ENCODE measurements at regions not wholly inside any gene's neighbourhood (a gene's known extent, or its start where the extent isn't known, plus 50 kb on each side); places are given as distances from the start of the nearest gene placed in this dataset.
"Not testable (repeated sequence)": the region's sequence is repeated elsewhere in the genome, so short reads cannot be mapped to it uniquely, and the experiment has no call there.

- DNase-seq = no peak
Observed at GRCh38 chr5:167358868-167359492, 932.5 kb upstream of the WWC1 start.

GRCh38 chr5:167361795-167362194, 929.6 kb upstream of the WWC1 start:
- no peak for DNase-seq

GRCh38 chr5:167363065-167363464, 928.4 kb upstream of the WWC1 start:
- DNase-seq = no peak

GRCh38 chr5:167375125-167375524, 916.3 kb upstream of the WWC1 start:
- no peak for DNase-seq

GRCh38 chr5:167378894-167379723, 912.3 kb upstream of the WWC1 start:
- DNase-seq = no peak

- no peak for DNase-seq
Observed at GRCh38 chr5:167381457-167381856, 910.0 kb upstream of the WWC1 start.

- DNase-seq = no peak
Observed at GRCh38 chr5:167389537-167389936, 901.9 kb upstream of the WWC1 start.

GRCh38 chr5:167391286-167391685, 900.2 kb upstream of the WWC1 start:
- DNase-seq = not testable (repeated sequence)

GRCh38 chr5:167392240-167392639, 899.2 kb upstream of the WWC1 start:
- no peak for DNase-seq

GRCh38 chr5:167393358-167393757, 898.1 kb upstream of the WWC1 start:
- no peak for DNase-seq

GRCh38 chr5:167402671-167403070, 888.8 kb upstream of the WWC1 start:
- DNase-seq = no peak

GRCh38 chr5:167406513-167406912, 884.9 kb upstream of the WWC1 start:
- no peak for DNase-seq

GRCh38 chr5:167412556-167412955, 878.9 kb upstream of the WWC1 start:
- no peak for DNase-seq

GRCh38 chr5:167413506-167413905, 877.9 kb upstream of the WWC1 start:
- no peak for DNase-seq

GRCh38 chr5:167414611-167415010, 876.8 kb upstream of the WWC1 start:
- no peak for DNase-seq

- no peak for DNase-seq
Observed at GRCh38 chr5:167415779-167416746, 875.4 kb upstream of the WWC1 start.

- DNase-seq = no peak
Observed at GRCh38 chr5:167417662-167418061, 873.8 kb upstream of the WWC1 start.

GRCh38 chr5:167425161-167425560, 866.3 kb upstream of the WWC1 start:
- DNase-seq = no peak

- no peak for DNase-seq
Observed at GRCh38 chr5:167426501-167426900, 864.9 kb upstream of the WWC1 start.

GRCh38 chr5:167427641-167428040, 863.8 kb upstream of the WWC1 start:
- not testable (repeated sequence) for DNase-seq

GRCh38 chr5:167440846-167441245, 850.6 kb upstream of the WWC1 start:
- DNase-seq = no peak

GRCh38 chr5:167442922-167443321, 848.5 kb upstream of the WWC1 start:
- no peak for DNase-seq

Data from stimulated activated CD4-positive, alpha-beta T cell treated with anti-CD3 and anti-CD28 coated beads, Interleukin-2, amount 100 ng/mL, for 48 hours (primary cell).